ENCODE measurements at regions not wholly inside any gene's neighbourhood (a gene's known extent, or its start where the extent isn't known, plus 50 kb on each side); places are given as distances from the start of the nearest gene placed in this dataset.
"Not testable (repeated sequence)": the region's sequence is repeated elsewhere in the genome, so short reads cannot be mapped to it uniquely, and the experiment has no call there.

DNA sequence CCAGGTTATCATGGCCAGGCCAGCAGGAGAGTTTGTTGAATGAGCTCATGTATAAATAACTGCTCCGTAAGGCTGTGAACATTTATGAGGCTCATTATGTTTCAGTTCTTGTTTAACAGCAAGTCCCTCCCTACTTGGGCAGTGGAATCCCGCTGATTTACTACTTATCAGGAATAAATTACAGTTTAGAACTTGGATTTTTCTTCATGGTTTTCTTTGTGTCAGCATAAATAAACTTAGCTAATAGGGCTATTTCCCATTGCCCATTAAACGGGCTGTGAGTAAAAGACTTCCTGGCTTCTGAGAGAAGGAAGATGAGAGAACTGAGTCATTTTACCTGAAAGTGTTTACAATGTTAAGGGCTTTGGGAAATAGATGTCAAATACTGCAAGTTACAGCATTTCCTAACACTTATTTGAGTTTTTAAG lies 701.6 kb upstream of the ANKRD30A start:
- DNase-seq, result peak in 1 of 2 donors; percentile 37
- intact Hi-C loops (cut with DNase I; ENCODE audit: low total_unique reads), result no loop called here
- Histone ChIP-seq H3K9me3 (no peaks in the 10 kb centered on the region), H3K27ac (no peak overlapping the region), H3K4me1 (peaks cover 0 to 7% (median 2%) of the 10 kb centered on the region in 4 donors), H3K4me3 (no peak overlapping the region), H3K27me3 (no peaks in the 10 kb centered on the region), H3K36me3 (no peaks in the 10 kb centered on the region)
- TF ChIP-seq EP300 (IDR thresholded peaks at IDR 0.05) (no peak), POLR2AphosphoS5 (IDR thresholded peaks at IDR 0.05) (no peak), POLR2A (IDR thresholded peaks at IDR 0.05) (no peak), CTCF (IDR thresholded peaks at IDR 0.05) (no peak)
- 27 to 46% (median 39%) methylated on average over 3 of the region's 3 CpGs for WGBS, 5 donors

- peak in 1 of 2 donors; percentile 43 for DNase-seq
- H3K4me3 ChIP-seq, result no peak overlapping the region
- H3K36me3 ChIP-seq, result no peaks in the 10 kb centered on the region
- intact Hi-C loops (cut with DNase I; ENCODE audit: low total_unique reads), result no loop called here
- TF ChIP-seq CTCF (IDR thresholded peaks at IDR 0.05) (no peak), POLR2AphosphoS5 (IDR thresholded peaks at IDR 0.05) (no peak), EP300 (IDR thresholded peaks at IDR 0.05) (no peak), POLR2A (IDR thresholded peaks at IDR 0.05) (no peak)
- H3K4me1 ChIP-seq, result peaks cover 0 to 7% (median 2%) of the 10 kb centered on the region in 4 donors
- H3K27ac ChIP-seq, result no peak overlapping the region
- H3K27me3 ChIP-seq, result no peaks in the 10 kb centered on the region
- peaks cover 0 to 1% (median under 1%) of the 10 kb centered on the region in 4 donors for H3K9me3 ChIP-seq
Measured at GRCh38 chr10:36421992-36422391, 703.4 kb upstream of the ANKRD30A start.

DNA sequence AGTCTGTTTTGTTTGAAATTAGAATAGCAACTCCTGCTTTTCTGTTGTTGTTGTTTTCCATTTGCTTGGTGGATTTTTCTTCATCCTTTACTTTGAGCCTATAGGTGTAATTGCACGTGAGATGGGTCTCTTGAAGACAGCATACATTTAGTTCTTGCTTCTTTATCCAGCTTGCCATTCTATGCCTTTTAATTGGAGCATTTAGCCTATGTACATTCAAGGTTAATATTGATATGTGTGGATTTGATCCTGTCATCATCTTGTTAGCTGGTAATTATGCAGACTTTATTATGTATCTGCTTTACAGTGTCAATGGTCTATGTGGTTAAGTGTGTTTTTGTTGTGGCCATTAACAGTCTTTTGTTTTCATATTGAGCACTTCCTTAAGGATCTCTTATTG lies 708.9 kb upstream of the ANKRD30A start:
- DNase-seq, result no peak
- no peaks in the 10 kb centered on the region for H3K36me3 ChIP-seq
- H3K4me1 ChIP-seq, result no peaks in the 10 kb centered on the region
- intact Hi-C loops (cut with DNase I; ENCODE audit: low total_unique reads), result no loop called here
- 26 to 80% (median 43%) methylated on average over 1 of the region's 1 CpG for WGBS, 5 donors
- no peaks in the 10 kb centered on the region for H3K27me3 ChIP-seq
- no peak overlapping the region for H3K27ac ChIP-seq
- H3K9me3 ChIP-seq, result peaks cover 0 to 13% (median 4%) of the 10 kb centered on the region in 4 donors
- TF ChIP-seq EP300 (IDR thresholded peaks at IDR 0.05) (no peak), CTCF (IDR thresholded peaks at IDR 0.05) (no peak), POLR2A (IDR thresholded peaks at IDR 0.05) (no peak), POLR2AphosphoS5 (IDR thresholded peaks at IDR 0.05) (no peak)
- H3K4me3 ChIP-seq, result no peak overlapping the region

GRCh38 chr10:36412942-36413341 lies 712.5 kb upstream of the ANKRD30A start:
- 79 to 97% (median 86%) methylated on average over 1 of the region's 1 CpG for WGBS, 5 donors
- H3K36me3 ChIP-seq, result no peaks in the 10 kb centered on the region
- no peaks in the 10 kb centered on the region for H3K4me1 ChIP-seq
- H3K27ac ChIP-seq, result no peak overlapping the region
- H3K4me3 ChIP-seq, result no peak overlapping the region
- no peaks in the 10 kb centered on the region for H3K27me3 ChIP-seq
- TF ChIP-seq EP300 (IDR thresholded peaks at IDR 0.05), result no peak
- no peak for TF ChIP-seq POLR2A (IDR thresholded peaks at IDR 0.05)
- TF ChIP-seq CTCF (IDR thresholded peaks at IDR 0.05), result no peak
- no peak for TF ChIP-seq POLR2AphosphoS5 (IDR thresholded peaks at IDR 0.05)
- intact Hi-C loops (cut with DNase I; ENCODE audit: low total_unique reads), result no loop called here
- H3K9me3 ChIP-seq, result peaks cover 0 to 13% (median 4%) of the 10 kb centered on the region in 4 donors
- no peak for DNase-seq

DNA sequence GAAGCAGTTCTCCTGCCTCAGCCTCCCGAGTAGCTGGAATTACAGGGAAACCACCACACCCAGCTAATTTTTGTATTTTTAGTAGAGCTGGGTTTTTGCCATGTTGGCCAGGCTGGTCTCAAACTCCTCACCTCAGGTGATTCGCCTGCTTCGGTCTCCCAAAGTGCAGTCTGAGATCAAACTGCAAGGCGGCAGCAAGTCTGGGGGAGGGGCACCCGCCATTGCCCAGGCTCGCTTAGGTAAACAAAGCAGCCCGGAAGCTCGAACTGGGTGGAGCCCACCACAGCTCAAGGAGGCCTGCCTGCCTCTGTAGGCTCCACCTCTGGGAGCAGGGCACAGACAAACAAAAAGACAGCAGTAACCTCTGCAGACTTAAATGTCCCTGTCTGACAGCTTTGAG lies 725.2 kb upstream of the ANKRD30A start:
- H3K27me3 ChIP-seq; H3K4me3 ChIP-seq; intact Hi-C loops (cut with DNase I; ENCODE audit: low total_unique reads); H3K27ac ChIP-seq; H3K36me3 ChIP-seq; H3K9me3 ChIP-seq; H3K4me1 ChIP-seq; DNase-seq: not testable (repeated sequence)
- 39 to 70% (median 59%) methylated on average over 8 of the region's 8 CpGs for WGBS, 5 donors
